ENCODE measurements at regions not wholly inside any gene's neighbourhood (a gene's known extent, or its start where the extent isn't known, plus 50 kb on each side); places are given as distances from the start of the nearest gene placed in this dataset.

GRCh38 chr11:116653206-116653605 is 119.6 kb downstream of the BUD13 start:
- TF ChIP-seq CTCF (IDR thresholded peaks at IDR 0.05; ENCODE audit: low read depth, low read length, poor library complexity, severe bottlenecking) (no peak), EZH2phosphoT487 (IDR thresholded peaks at IDR 0.05; ENCODE audit: borderline replicate concordance, low read length) (no peak)

All from DOHH2 (cell line).